ENCODE measurements at regions not wholly inside any gene's neighbourhood (a gene's known extent, or its start where the extent isn't known, plus 50 kb on each side); places are given as distances from the start of the nearest gene placed in this dataset.
"Not testable (repeated sequence)": the region's sequence is repeated elsewhere in the genome, so short reads cannot be mapped to it uniquely, and the experiment has no call there.

- DNase-seq, result no peak
Measured at GRCh38 chr12:131364903-131365820, 345.7 kb upstream of the SFSWAP start.

GRCh38 chr12:131365821-131366260 lies 345.0 kb upstream of the SFSWAP start:
- DNase-seq, result no peak

GRCh38 chr12:131366261-131366871 lies 344.5 kb upstream of the SFSWAP start:
- DNase-seq, result no peak

- DNase-seq, result not testable (repeated sequence)
Measured at GRCh38 chr12:131367067-131367982, 343.6 kb upstream of the SFSWAP start.

- no peak for DNase-seq
Measured at GRCh38 chr12:131367983-131368667, 342.8 kb upstream of the SFSWAP start.

- no peak for DNase-seq
Measured at GRCh38 chr12:131368668-131369071, 342.2 kb upstream of the SFSWAP start.

- no peak for DNase-seq
Measured at GRCh38 chr12:131369094-131369845, 341.6 kb upstream of the SFSWAP start.

- DNase-seq, result no peak
Measured at GRCh38 chr12:131370321-131370720, 340.6 kb upstream of the SFSWAP start.

- no peak for DNase-seq
Measured at GRCh38 chr12:131370791-131371347, 340.0 kb upstream of the SFSWAP start.

- DNase-seq, result no peak
Measured at GRCh38 chr12:131371401-131372170, 339.3 kb upstream of the SFSWAP start.

GRCh38 chr12:131372171-131372475 lies 338.8 kb upstream of the SFSWAP start:
- DNase-seq, result no peak

- DNase-seq, result no peak
Measured at GRCh38 chr12:131372706-131373195, 338.1 kb upstream of the SFSWAP start.

- no peak for DNase-seq
Measured at GRCh38 chr12:131375261-131375971, 335.5 kb upstream of the SFSWAP start.

- DNase-seq, result no peak
Measured at GRCh38 chr12:131375972-131376345, 334.9 kb upstream of the SFSWAP start.

- DNase-seq, result no peak
Measured at GRCh38 chr12:131378176-131378842, 332.6 kb upstream of the SFSWAP start.

- DNase-seq, result no peak
Measured at GRCh38 chr12:131378861-131379665, 331.8 kb upstream of the SFSWAP start.

- DNase-seq, result no peak
Measured at GRCh38 chr12:131379738-131380137, 331.2 kb upstream of the SFSWAP start.

- DNase-seq, result no peak
Measured at GRCh38 chr12:131380220-131380964, 330.5 kb upstream of the SFSWAP start.
